ENCODE measurements at regions not wholly inside any gene's neighbourhood (a gene's known extent, or its start where the extent isn't known, plus 50 kb on each side); places are given as distances from the start of the nearest gene placed in this dataset.

DNA sequence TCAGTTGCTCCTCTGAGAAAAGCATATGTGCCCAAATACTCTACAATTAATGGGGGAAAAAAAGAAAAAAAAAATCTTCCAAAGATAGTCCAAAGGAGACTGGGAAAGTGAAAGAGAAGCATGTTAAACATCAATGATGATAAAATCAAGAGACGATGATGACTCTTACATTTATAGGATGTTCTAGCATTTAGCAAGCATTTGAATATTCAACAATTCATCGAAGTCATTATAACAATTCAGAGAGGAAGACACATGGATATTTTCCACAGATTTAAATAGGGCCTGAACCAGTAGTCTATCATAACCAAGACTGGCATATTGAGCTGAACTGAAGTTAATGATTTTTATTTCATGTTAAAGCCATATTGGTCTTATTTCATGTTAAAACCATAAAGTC is 528.4 kb downstream of the INHBA start:
- no peaks in the 10 kb centered on the region for H3K4me1 ChIP-seq
- H3K27ac ChIP-seq: no peak overlapping the region
- TF ChIP-seq POLR2AphosphoS5 (IDR thresholded peaks at IDR 0.05): no peak
- TF ChIP-seq, protein P1, sequence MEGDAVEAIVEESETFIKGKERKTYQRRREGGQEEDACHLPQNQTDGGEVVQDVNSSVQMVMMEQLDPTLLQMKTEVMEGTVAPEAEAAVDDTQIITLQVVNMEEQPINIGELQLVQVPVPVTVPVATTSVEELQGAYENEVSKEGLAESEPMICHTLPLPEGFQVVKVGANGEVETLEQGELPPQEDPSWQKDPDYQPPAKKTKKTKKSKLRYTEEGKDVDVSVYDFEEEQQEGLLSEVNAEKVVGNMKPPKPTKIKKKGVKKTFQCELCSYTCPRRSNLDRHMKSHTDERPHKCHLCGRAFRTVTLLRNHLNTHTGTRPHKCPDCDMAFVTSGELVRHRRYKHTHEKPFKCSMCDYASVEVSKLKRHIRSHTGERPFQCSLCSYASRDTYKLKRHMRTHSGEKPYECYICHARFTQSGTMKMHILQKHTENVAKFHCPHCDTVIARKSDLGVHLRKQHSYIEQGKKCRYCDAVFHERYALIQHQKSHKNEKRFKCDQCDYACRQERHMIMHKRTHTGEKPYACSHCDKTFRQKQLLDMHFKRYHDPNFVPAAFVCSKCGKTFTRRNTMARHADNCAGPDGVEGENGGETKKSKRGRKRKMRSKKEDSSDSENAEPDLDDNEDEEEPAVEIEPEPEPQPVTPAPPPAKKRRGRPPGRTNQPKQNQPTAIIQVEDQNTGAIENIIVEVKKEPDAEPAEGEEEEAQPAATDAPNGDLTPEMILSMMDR (IDR thresholded peaks at IDR 0.05): no peak
- TF ChIP-seq EP300 (IDR thresholded peaks at IDR 0.05): no peak
- TF ChIP-seq POLR2A (IDR thresholded peaks at IDR 0.05): no peak
- no peak for DNase-seq
- intact Hi-C loops (cut with DNase I): no loop called here
- no peak overlapping the region for H3K4me3 ChIP-seq
- WGBS, 2 donors: 92 to 93% methylated on average over 2 of the region's 2 CpGs
- H3K27me3 ChIP-seq: no peaks in the 10 kb centered on the region
- H3K36me3 ChIP-seq: no peaks in the 10 kb centered on the region
- no peaks in the 10 kb centered on the region for H3K9me3 ChIP-seq

DNA sequence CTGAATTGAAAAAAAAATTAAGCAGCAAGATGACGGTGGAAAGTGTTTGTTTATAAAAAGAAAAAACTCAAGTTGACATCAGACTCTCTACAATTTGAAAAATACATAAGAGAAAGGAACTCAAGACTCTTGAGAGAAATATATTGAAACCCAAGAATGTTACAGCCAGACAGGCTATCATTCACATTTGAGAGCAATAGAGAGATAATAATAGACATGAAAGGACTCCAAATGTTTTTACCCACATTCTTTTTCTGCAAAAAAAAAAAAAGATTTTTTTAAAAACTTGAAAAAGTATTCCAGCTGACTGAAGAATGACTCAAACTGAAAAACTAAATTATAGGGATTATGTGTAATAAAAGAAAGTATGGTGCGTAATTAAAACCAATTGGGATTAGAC is 532.4 kb downstream of the INHBA start:
- Histone ChIP-seq H3K4me3 (no peak overlapping the region), H3K9me3 (no peaks in the 10 kb centered on the region), H3K27me3 (no peaks in the 10 kb centered on the region), H3K4me1 (no peaks in the 10 kb centered on the region), H3K36me3 (no peaks in the 10 kb centered on the region), H3K27ac (no peak overlapping the region)
- intact Hi-C loops (cut with DNase I): no loop called here
- WGBS, 2 donors: 85 to 91% methylated on average over 2 of the region's 2 CpGs
- TF ChIP-seq, protein P1 (IDR thresholded peaks at IDR 0.05): no peak
- TF ChIP-seq EP300 (IDR thresholded peaks at IDR 0.05): no peak
- TF ChIP-seq POLR2AphosphoS5 (IDR thresholded peaks at IDR 0.05): no peak
- no peak for TF ChIP-seq POLR2A (IDR thresholded peaks at IDR 0.05)
- DNase-seq: no peak

GRCh38 chr7:41169317-41169716 is 533.6 kb downstream of the INHBA start:
- Histone ChIP-seq H3K4me1 (no peaks in the 10 kb centered on the region), H3K36me3 (no peaks in the 10 kb centered on the region), H3K27me3 (no peaks in the 10 kb centered on the region), H3K4me3 (no peak overlapping the region), H3K27ac (no peak overlapping the region), H3K9me3 (no peaks in the 10 kb centered on the region)
- intact Hi-C loops (cut with DNase I): no loop called here
- no peak for TF ChIP-seq EP300 (IDR thresholded peaks at IDR 0.05)
- TF ChIP-seq, protein P1 (IDR thresholded peaks at IDR 0.05): no peak
- TF ChIP-seq POLR2A (IDR thresholded peaks at IDR 0.05): no peak
- DNase-seq: no peak
- WGBS, 2 donors: 81 to 89% methylated on average over 6 of the region's 6 CpGs

DNA sequence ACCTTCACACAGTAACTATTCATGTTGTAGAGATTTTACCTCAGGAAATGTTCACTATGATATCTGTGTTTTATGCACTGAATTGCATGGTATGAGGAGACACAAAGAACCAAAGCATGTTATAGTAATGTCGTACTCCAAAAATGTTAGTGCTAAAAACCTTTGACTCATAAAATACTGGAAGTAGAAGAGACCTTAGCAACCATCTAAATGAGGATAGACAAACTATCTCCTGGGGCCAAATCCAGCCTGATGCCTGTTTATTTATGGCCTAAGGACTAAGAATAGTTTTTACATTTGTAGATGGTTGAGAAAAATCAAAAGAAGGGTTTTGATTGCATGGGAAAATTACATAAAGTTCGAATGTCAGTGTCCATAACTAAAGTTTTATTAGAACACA is 535.1 kb downstream of the INHBA start:
- H3K9me3 ChIP-seq: no peaks in the 10 kb centered on the region
- intact Hi-C loops (cut with DNase I): no loop called here
- 55 to 71% methylated on average over 2 of the region's 2 CpGs for WGBS, 2 donors
- H3K4me1 ChIP-seq: no peaks in the 10 kb centered on the region
- no peak for DNase-seq
- TF ChIP-seq POLR2AphosphoS5 (IDR thresholded peaks at IDR 0.05) (no peak), POLR2A (IDR thresholded peaks at IDR 0.05) (no peak), EP300 (IDR thresholded peaks at IDR 0.05) (no peak)
- TF ChIP-seq, protein P1 (IDR thresholded peaks at IDR 0.05): no peak
- no peaks in the 10 kb centered on the region for H3K36me3 ChIP-seq
- no peak overlapping the region for H3K27ac ChIP-seq
- H3K4me3 ChIP-seq: no peak overlapping the region
- no peaks in the 10 kb centered on the region for H3K27me3 ChIP-seq

DNA sequence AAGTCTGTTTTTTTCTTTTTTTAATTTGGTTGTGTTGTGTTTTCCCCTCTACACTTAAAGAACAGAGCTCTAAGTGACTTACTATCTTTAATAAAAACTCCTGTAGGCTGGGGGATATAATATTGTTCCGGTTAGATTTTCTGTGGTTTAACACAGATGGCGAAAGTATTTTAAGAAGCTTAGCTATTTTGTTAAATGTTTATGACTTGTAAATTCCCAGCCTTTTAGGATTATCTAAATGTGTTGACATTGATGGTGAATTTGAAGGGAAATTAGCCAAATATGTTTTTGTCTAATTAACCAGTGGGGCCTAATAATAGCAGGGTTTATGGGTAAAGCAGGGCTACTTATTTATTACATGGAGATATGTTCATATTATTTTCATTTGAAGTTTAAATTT is 538.5 kb downstream of the INHBA start:
- Histone ChIP-seq H3K27ac (no peak overlapping the region), H3K4me3 (no peak overlapping the region), H3K27me3 (no peaks in the 10 kb centered on the region), H3K9me3 (peaks cover 0 to 7% (median 0%) of the 10 kb centered on the region in 4 donors), H3K4me1 (no peaks in the 10 kb centered on the region), H3K36me3 (no peaks in the 10 kb centered on the region)
- intact Hi-C loops (cut with DNase I): no loop called here
- DNase-seq: no peak
- WGBS, 2 donors: 38 to 67% methylated on average over 2 of the region's 2 CpGs
- TF ChIP-seq EP300 (IDR thresholded peaks at IDR 0.05) (no peak), POLR2AphosphoS5 (IDR thresholded peaks at IDR 0.05) (no peak), POLR2A (IDR thresholded peaks at IDR 0.05) (no peak)
- TF ChIP-seq, protein P1 (IDR thresholded peaks at IDR 0.05): no peak

Data from sigmoid colon (tissue), 6 donors.